ENCODE measurements at regions not wholly inside any gene's neighbourhood (a gene's known extent, or its start where the extent isn't known, plus 50 kb on each side); places are given as distances from the start of the nearest gene placed in this dataset.

GRCh38 chr2:81136296-81136695 lies 831.7 kb upstream of the LRRTM1 start:
- H3K27ac ChIP-seq (ENCODE audit: low read depth, low read length) = no peak overlapping the region
- H3K4me2 ChIP-seq (ENCODE audit: low read length) = no peak overlapping the region
- H3K27me3 ChIP-seq (ENCODE audit: insufficient read depth, low read length, poor library complexity) = no peaks in the 10 kb centered on the region
- H3K79me1 ChIP-seq (ENCODE audit: low read length) = no peaks in the 10 kb centered on the region
- H3K4me1 ChIP-seq (ENCODE audit: control insufficient read depth, low read depth, low read length) = no peaks in the 10 kb centered on the region
- no peak overlapping the region for H3K56ac ChIP-seq (ENCODE audit: low read length)
- H2BK120ac ChIP-seq (ENCODE audit: low read depth, low read length) = no peak overlapping the region
- no peak overlapping the region for H2BK5ac ChIP-seq (ENCODE audit: low read length)
- no peak overlapping the region for H3K4me3 ChIP-seq (ENCODE audit: low read length)
- no peak overlapping the region for H2AK5ac ChIP-seq (ENCODE audit: low read length)
- DNase-seq = no peak
- H2BK15ac ChIP-seq (replicated peaks; ENCODE audit: low read depth) = no peak overlapping the region
- no peak overlapping the region for H4K5ac ChIP-seq (ENCODE audit: low read length)
- H3K36me3 ChIP-seq (ENCODE audit: control insufficient read depth, insufficient read depth, low read length) = no peaks in the 10 kb centered on the region
- H3K23ac ChIP-seq (ENCODE audit: low read length) = no peak overlapping the region
- no peak overlapping the region for H3K18ac ChIP-seq (ENCODE audit: low read length)
- no peaks in the 10 kb centered on the region for H3K79me2 ChIP-seq (ENCODE audit: control insufficient read depth, insufficient read depth, low read length)
- no peak overlapping the region for H3K9ac ChIP-seq (ENCODE audit: low read length)
- H4K8ac ChIP-seq (ENCODE audit: low read depth, low read length) = no peak overlapping the region
- H3K4ac ChIP-seq (ENCODE audit: low read depth, low read length) = no peak overlapping the region

- Histone ChIP-seq H3K4me1 (ENCODE audit: control insufficient read depth, low read depth, low read length) (no peaks in the 10 kb centered on the region), H3K23ac (ENCODE audit: low read length) (no peak overlapping the region), H2AK5ac (ENCODE audit: low read length) (no peak overlapping the region), H3K56ac (ENCODE audit: low read length) (no peak overlapping the region), H3K36me3 (ENCODE audit: control insufficient read depth, insufficient read depth, low read length) (no peaks in the 10 kb centered on the region), H4K8ac (ENCODE audit: low read depth, low read length) (no peak overlapping the region), H3K79me2 (ENCODE audit: control insufficient read depth, insufficient read depth, low read length) (no peaks in the 10 kb centered on the region), H3K4ac (ENCODE audit: low read depth, low read length) (no peak overlapping the region), H2BK15ac (replicated peaks; ENCODE audit: low read depth) (no peak overlapping the region), H3K18ac (ENCODE audit: low read length) (no peak overlapping the region), H3K4me3 (ENCODE audit: low read length) (no peak overlapping the region), H3K79me1 (ENCODE audit: low read length) (no peaks in the 10 kb centered on the region), H4K5ac (ENCODE audit: low read length) (no peak overlapping the region), H2BK5ac (ENCODE audit: low read length) (no peak overlapping the region), H3K27ac (ENCODE audit: low read depth, low read length) (no peak overlapping the region), H2BK120ac (ENCODE audit: low read depth, low read length) (no peak overlapping the region), H3K4me2 (ENCODE audit: low read length) (no peak overlapping the region), H3K27me3 (ENCODE audit: insufficient read depth, low read length, poor library complexity) (no peaks in the 10 kb centered on the region), H3K9ac (ENCODE audit: low read length) (no peak overlapping the region)
- WGBS (ENCODE audit: extremely low coverage, insufficient coverage, low lambda C conversion rate) = no CpG with 5 or more reads among the region's 1 CpG
- no peak for DNase-seq
Measured at GRCh38 chr2:81097361-81097760, 792.8 kb upstream of the LRRTM1 start.

DNA sequence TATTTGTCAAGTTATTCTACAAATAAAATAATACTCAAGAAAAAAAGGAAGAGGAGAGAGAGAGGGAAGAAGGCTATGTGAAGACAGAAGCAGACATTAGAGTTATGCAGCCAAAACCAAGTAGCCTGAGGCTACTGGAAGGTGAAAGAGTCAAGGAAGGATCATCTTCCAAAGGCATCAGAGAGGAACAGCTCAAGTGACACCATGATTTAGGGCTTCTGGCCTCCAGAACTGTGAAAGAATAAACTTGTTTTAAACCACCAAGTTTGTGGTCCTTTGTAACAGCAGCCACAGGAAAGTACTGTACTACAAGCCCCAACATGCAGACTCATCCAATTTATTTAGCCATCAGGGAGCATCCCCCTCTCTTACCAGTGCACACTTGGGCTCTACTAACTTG lies 788.5 kb upstream of the LRRTM1 start:
- Histone ChIP-seq H3K27ac (ENCODE audit: low read depth, low read length) (no peak overlapping the region), H3K4me1 (ENCODE audit: control insufficient read depth, low read depth, low read length) (no peaks in the 10 kb centered on the region), H3K18ac (ENCODE audit: low read length) (no peak overlapping the region), H2AK5ac (ENCODE audit: low read length) (no peak overlapping the region), H3K79me2 (ENCODE audit: control insufficient read depth, insufficient read depth, low read length) (no peaks in the 10 kb centered on the region), H4K8ac (ENCODE audit: low read depth, low read length) (no peak overlapping the region), H2BK15ac (replicated peaks; ENCODE audit: low read depth) (no peak overlapping the region), H3K36me3 (ENCODE audit: control insufficient read depth, insufficient read depth, low read length) (no peaks in the 10 kb centered on the region), H2BK5ac (ENCODE audit: low read length) (no peak overlapping the region), H4K5ac (ENCODE audit: low read length) (no peak overlapping the region), H3K4ac (ENCODE audit: low read depth, low read length) (no peak overlapping the region), H3K4me2 (ENCODE audit: low read length) (no peak overlapping the region), H3K56ac (ENCODE audit: low read length) (no peak overlapping the region), H3K79me1 (ENCODE audit: low read length) (no peaks in the 10 kb centered on the region), H2BK120ac (ENCODE audit: low read depth, low read length) (no peak overlapping the region), H3K4me3 (ENCODE audit: low read length) (no peak overlapping the region), H3K27me3 (ENCODE audit: insufficient read depth, low read length, poor library complexity) (no peaks in the 10 kb centered on the region), H3K9ac (ENCODE audit: low read length) (no peak overlapping the region), H3K23ac (ENCODE audit: low read length) (no peak overlapping the region)
- peak; percentile 27 for DNase-seq

DNA sequence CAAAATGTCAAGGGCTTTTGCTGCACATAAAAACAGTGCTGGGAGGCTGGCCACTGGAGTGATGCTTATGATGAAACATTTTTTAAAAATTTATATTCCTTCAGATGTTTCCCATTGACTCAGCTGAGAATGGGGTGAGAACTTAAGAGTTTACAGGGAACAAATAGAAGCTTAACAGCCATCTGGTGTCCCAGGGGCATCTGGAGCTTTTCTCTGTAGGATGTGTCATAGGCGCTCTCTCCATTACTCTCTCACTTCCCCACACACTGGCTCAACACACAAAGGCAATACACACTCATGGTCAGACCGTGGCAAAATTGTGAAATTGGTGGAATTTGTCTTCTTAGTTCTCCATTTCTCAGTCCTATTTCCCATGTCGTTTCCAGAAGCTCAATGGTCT lies 783.1 kb upstream of the LRRTM1 start:
- H3K79me2 ChIP-seq (ENCODE audit: control insufficient read depth, insufficient read depth, low read length) = no peaks in the 10 kb centered on the region
- H3K18ac ChIP-seq (ENCODE audit: low read length) = no peak overlapping the region
- H2BK5ac ChIP-seq (ENCODE audit: low read length) = no peak overlapping the region
- no peaks in the 10 kb centered on the region for H3K79me1 ChIP-seq (ENCODE audit: low read length)
- no peak overlapping the region for H3K56ac ChIP-seq (ENCODE audit: low read length)
- no peak overlapping the region for H2BK120ac ChIP-seq (ENCODE audit: low read depth, low read length)
- no peak overlapping the region for H3K27ac ChIP-seq (ENCODE audit: low read depth, low read length)
- H3K27me3 ChIP-seq (ENCODE audit: insufficient read depth, low read length, poor library complexity) = no peaks in the 10 kb centered on the region
- WGBS (ENCODE audit: extremely low coverage, insufficient coverage, low lambda C conversion rate) = no CpG with 5 or more reads among the region's 3 CpGs
- no peak overlapping the region for H2AK5ac ChIP-seq (ENCODE audit: low read length)
- no peak overlapping the region for H3K23ac ChIP-seq (ENCODE audit: low read length)
- no peak for DNase-seq
- no peak overlapping the region for H4K5ac ChIP-seq (ENCODE audit: low read length)
- no peak overlapping the region for H3K4ac ChIP-seq (ENCODE audit: low read depth, low read length)
- no peak overlapping the region for H3K4me3 ChIP-seq (ENCODE audit: low read length)
- no peak overlapping the region for H2BK15ac ChIP-seq (replicated peaks; ENCODE audit: low read depth)
- no peaks in the 10 kb centered on the region for H3K4me1 ChIP-seq (ENCODE audit: control insufficient read depth, low read depth, low read length)
- H4K8ac ChIP-seq (ENCODE audit: low read depth, low read length) = no peak overlapping the region
- no peak overlapping the region for H3K4me2 ChIP-seq (ENCODE audit: low read length)
- no peak overlapping the region for H3K9ac ChIP-seq (ENCODE audit: low read length)
- no peaks in the 10 kb centered on the region for H3K36me3 ChIP-seq (ENCODE audit: control insufficient read depth, insufficient read depth, low read length)

DNA sequence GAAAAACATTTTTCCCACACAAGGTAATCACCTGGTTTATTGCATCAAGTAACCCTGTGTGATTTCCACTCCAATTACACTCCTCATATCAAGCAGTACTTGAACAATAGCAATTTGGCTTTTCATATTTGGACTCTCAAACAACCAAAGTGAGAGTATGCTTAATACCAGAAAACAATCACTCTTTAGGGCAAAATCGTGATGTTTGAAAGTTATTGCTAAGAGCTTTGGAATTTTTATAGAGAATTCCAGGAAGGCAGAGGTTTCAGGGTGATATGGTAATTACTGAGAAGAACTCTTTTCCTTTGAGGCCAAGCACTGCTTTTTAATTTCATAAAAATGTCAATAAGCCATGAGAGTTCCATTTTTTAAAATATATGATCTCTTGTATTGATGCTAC lies 779.5 kb upstream of the LRRTM1 start:
- Histone ChIP-seq H3K4me1 (ENCODE audit: control insufficient read depth, low read depth, low read length) (no peaks in the 10 kb centered on the region), H2BK5ac (ENCODE audit: low read length) (no peak overlapping the region), H4K8ac (ENCODE audit: low read depth, low read length) (no peak overlapping the region), H3K4me2 (ENCODE audit: low read length) (no peak overlapping the region), H3K36me3 (ENCODE audit: control insufficient read depth, insufficient read depth, low read length) (no peaks in the 10 kb centered on the region), H2BK120ac (ENCODE audit: low read depth, low read length) (no peak overlapping the region), H3K27me3 (ENCODE audit: insufficient read depth, low read length, poor library complexity) (no peaks in the 10 kb centered on the region), H3K56ac (ENCODE audit: low read length) (no peak overlapping the region), H3K23ac (ENCODE audit: low read length) (no peak overlapping the region), H3K4ac (ENCODE audit: low read depth, low read length) (no peak overlapping the region), H4K5ac (ENCODE audit: low read length) (no peak overlapping the region), H3K18ac (ENCODE audit: low read length) (no peak overlapping the region), H3K79me1 (ENCODE audit: low read length) (no peaks in the 10 kb centered on the region), H3K9ac (ENCODE audit: low read length) (no peak overlapping the region), H2BK15ac (replicated peaks; ENCODE audit: low read depth) (no peak overlapping the region), H3K79me2 (ENCODE audit: control insufficient read depth, insufficient read depth, low read length) (no peaks in the 10 kb centered on the region), H2AK5ac (ENCODE audit: low read length) (no peak overlapping the region), H3K27ac (ENCODE audit: low read depth, low read length) (no peak overlapping the region), H3K4me3 (ENCODE audit: low read length) (no peak overlapping the region)
- DNase-seq = no peak
- WGBS (ENCODE audit: extremely low coverage, insufficient coverage, low lambda C conversion rate) = no CpG with 5 or more reads among the region's 1 CpG

DNA sequence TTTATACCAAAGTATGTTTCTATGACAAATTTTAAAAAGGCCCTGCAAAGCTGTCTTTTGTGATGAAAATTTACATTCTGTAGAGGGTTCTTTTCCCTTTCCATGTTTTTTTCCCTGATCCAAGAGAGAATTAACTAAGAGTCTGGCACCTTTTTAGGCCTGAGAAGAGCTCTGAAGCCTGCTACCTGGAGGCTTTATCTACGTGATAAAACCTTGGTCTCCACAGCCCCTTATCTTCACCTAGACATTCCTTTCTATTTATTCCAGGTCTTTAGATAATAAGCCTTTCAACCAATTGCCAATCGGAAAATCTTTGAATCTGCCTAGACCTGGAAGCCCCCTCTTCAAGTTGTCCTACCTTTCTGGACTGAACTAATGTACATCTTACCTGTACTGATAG lies 774.1 kb upstream of the LRRTM1 start:
- Histone ChIP-seq H3K4me1 (ENCODE audit: control insufficient read depth, low read depth, low read length) (peaks cover 5% of the 10 kb centered on the region), H3K9ac (ENCODE audit: low read length) (no peak overlapping the region), H2BK15ac (replicated peaks; ENCODE audit: low read depth) (peak overlapping the region; percentile 57), H3K79me1 (ENCODE audit: low read length) (no peaks in the 10 kb centered on the region), H2BK120ac (ENCODE audit: low read depth, low read length) (no peak overlapping the region), H3K23ac (ENCODE audit: low read length) (no peak overlapping the region), H3K18ac (ENCODE audit: low read length) (peak overlapping the region; percentile 56), H3K79me2 (ENCODE audit: control insufficient read depth, insufficient read depth, low read length) (no peaks in the 10 kb centered on the region), H3K56ac (ENCODE audit: low read length) (no peak overlapping the region), H3K27me3 (ENCODE audit: insufficient read depth, low read length, poor library complexity) (no peaks in the 10 kb centered on the region), H3K4me2 (ENCODE audit: low read length) (no peak overlapping the region), H2BK5ac (ENCODE audit: low read length) (peak overlapping the region; percentile 75), H3K27ac (ENCODE audit: low read depth, low read length) (peak overlapping the region; percentile 12), H3K4me3 (ENCODE audit: low read length) (no peak overlapping the region), H3K4ac (ENCODE audit: low read depth, low read length) (no peak overlapping the region), H2AK5ac (ENCODE audit: low read length) (no peak overlapping the region), H4K5ac (ENCODE audit: low read length) (no peak overlapping the region), H3K36me3 (ENCODE audit: control insufficient read depth, insufficient read depth, low read length) (no peaks in the 10 kb centered on the region), H4K8ac (ENCODE audit: low read depth, low read length) (no peak overlapping the region)
- WGBS (ENCODE audit: extremely low coverage, insufficient coverage, low lambda C conversion rate) = no CpG with 5 or more reads among the region's 2 CpGs
- DNase-seq = peak; percentile 92

Measured in mesendoderm (in vitro differentiated cells).